NCI-H1048 (cell line): ENCODE measurements at regions not wholly inside any gene's neighbourhood (a gene's known extent, or its start where the extent isn't known, plus 50 kb on each side); places are given as distances from the start of the nearest gene placed in this dataset.

ENCODE experiments used
- DNase-seq: peaks from one replicate; lab custom pipeline; 2025; lab: John Stamatoyannopoulos, UW

DNA sequence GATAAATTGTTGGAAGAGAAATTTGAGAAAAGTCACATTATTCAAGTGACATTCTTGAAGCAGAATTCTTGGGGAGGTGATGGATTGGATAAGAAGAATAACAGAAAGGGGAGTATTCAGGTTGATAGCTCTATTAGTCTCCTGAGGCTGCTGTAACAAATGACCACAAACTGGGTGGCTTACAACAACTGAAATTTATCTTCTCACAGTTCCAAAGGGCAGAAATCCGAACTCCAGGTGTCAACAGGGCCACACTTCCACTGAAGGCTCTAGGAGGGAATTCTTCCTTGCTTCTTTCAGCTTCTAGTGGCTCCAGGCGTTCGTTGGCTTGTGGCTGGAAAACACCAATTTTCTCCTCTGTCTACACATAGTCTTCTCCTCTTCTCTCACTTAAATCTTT is 99.8 kb downstream of the TES start:
- no peak for DNase-seq

DNA sequence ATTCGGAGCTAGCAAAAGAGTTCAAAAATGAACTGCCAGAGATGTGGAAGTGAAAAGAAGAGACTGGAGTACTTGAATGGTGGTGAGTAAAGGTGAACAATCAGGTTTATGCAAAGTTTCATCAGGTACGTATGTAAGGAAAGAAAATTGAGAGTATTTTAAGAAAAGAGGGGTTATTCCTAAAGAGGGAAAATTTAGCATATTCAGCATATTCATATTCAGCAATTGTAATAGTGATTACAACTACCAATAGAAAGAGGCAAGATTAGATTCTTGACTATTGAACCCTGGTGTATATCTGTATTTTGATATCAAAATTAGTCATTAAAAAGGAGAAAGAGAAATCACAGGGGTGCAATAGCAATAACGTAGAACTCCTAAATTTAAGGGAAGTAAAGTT is 100.9 kb downstream of the TES start:
- DNase-seq = no peak

DNA sequence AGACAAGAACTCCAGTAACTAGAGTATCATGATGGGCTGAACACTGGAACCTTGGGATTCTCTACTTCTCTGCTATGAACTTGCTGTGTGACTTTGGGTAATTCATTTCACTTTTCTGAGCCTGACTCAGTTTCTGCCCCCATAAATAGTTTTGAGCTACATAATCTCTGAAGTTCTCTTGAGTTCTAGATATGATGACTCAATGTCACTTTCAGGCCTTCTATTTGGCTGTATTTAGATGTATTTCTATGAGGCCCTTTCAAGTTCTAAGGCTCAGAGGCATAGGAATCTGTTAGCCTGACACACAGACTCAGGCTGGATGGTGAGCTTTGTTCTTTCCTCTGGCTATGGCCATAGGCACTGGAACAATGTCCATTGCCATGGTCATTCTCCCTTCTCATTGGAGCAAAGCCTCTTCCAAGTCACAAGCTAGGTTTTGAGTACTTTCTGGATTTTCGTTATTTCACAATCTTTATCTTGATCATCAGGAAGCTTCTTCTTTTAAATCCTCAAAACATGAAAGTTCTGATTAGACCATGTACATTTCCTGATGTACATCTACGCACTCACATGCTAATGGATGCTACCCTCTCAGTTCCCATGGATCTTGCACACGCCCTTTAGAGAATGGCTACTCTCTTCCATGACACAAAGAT is 101.6 kb downstream of the TES start:
- DNase-seq = no peak

DNA sequence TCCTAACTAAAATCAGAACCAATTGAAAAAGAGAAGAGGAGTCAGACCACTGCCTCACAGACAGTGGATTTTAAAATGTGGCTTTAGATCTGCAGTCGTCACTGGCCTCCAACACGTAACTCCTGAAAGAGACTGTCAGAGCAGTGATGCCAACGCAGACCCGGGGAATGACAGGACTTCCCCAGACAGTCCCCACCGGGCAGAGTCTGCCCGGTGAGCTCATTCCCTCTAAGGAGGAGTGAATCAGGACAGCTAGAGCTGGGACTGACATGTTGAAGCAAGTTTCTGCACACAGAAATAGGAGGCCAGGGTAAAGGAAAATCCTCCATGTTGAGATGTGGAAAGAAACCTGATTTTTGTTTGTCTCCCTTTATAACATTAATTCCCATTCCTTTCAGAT is 105.0 kb downstream of the TES start:
- no peak for DNase-seq

DNA sequence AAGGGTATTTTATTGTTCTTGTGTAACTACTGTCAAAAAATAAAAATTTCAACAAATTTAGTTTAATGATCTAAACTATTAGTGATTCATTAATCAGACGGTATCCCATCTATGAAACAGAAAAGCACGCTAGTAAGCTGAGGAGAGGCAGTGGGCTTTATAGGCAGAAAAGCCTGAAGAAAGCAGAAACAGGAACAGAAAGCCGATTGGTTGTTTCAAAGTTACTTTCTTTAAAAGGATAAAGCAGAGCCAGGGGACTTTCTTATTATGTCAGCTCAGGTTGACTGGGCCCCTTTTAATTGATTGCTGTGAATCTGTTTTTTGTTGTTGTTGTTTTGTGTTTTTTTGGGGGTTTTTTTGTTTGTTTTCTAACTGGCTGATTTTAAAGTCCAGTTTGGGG is 105.5 kb downstream of the TES start:
- DNase-seq = no peak

DNA sequence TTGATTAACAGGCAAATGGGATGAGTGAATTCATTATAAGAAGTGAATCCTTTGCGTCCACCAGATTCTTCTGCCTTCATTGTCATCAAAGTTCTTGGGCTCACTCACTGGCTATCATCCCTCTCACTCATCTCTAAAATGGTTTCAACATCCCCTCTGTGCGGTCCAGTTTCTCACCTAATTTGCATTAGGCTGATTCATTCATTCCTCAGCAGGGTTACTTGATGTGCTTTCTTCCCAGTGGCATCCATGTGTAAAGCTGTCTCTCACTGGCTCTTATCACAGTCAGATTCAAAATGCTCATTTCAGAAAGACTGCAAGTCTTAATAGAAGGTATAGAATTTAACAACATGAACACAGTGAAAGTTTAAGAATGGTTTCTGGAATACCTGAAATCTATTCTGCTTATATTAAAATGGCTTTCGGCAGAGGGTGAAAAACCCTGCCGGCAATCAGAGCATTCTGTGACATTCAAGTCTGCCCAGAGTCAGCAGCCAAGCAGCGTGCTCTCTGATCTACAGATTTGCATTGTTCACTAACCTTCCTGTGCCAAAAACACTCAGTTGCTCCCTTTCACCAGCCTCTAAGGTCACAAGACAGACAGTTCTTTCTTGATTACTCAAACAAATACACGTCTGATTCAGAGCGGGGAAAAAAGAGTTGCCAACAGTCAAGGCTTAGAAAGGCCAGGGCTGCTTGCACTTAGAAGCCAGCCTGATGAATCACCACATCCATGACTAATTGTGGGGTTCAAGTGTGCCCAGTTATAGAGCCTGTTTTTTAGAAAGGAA is 106.7 kb downstream of the TES start:
- DNase-seq = no peak

DNA sequence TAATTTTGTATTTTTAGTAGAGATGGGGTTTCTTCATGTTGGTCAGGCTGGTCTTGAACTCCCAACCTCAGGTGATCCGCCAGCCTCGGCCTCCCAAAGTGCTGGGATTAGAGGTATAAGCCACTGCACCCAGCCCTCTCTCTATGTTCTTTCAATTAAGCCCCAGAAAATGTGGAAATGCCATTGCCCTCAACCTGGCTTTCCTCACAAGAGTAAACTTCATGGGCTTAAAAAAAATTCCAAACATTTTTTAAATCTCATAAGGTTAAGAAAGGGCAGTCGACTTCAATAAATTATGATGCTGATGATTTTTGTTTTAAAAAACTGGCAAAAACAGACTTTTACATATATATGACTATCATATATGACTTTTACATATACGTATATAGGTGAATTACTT is 107.6 kb downstream of the TES start:
- DNase-seq = no peak

DNA sequence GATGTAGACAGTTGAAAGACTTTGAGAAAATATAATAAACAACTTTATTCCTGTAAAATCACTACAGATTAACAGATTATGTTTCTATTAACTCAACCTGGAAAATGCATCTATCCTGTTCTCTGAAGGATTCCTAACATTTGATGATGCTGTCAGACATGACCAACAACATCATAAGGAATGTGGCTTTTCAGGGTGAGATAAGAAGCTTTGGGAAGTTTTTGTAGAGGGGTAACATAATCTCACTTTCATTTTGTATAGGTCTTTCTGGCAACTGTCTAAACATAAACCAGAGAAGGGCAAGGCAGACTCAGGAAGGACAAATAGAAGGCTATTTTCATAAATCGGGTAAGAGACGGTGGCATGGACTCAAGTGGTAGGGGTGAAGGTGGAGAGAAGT is 112.2 kb downstream of the TES start:
- no peak for DNase-seq

DNA sequence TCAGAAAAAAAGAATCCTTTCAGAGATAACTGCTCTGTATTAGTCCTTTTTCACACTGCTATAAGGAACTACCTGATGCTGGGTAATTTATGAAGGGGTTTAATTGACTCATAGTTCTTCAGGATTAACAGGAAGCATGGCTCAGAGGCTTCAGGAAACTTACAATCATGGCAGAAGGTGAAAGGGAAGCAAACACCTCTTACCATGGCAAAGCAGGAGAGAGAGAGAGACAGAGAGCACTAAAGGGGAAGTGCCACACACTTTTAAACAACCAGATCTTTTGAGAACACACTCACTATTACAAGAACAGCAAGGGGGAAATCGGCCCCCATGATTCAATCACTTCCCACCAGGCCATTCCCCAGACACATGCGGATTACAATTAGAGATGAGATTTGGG is 114.2 kb downstream of the TES start:
- DNase-seq = no peak

DNA sequence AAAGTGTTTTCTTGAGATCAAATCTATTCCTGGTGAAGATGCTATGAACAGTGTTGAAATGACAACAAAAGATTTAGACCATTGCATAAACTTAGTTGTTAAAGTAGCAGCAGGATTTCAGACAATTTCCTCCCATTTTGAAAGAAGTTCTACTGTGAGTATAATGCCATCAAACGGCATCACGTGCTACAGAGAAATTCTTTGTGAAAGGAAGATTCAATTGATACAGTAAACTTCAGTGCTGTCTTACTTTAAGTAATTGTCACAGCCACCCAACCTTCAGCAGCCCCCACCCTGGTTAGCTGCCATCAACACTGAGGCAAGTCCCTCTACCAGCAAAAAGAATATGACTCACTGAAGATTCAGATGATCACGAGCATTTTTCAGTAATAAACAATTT is 115.2 kb downstream of the TES start:
- DNase-seq = no peak

DNA sequence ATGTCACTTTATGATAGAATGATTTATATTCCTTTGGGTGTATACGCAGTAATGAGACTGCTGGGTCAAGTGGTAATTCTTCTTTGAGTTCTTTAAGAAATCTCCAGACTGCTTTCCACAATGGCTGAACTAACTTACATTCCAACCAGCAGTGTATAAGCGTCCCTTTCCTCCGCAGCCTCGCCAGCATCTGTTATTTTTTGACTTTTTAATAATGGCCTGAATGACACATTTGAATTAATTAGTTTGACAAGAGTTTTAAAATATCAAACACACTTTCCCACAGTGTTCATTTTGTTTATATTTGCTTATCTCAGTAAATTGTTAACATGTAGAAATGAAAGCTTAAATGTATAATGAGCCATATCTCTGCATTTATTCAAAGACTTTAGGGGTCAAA is 116.8 kb downstream of the TES start:
- no peak for DNase-seq

DNA sequence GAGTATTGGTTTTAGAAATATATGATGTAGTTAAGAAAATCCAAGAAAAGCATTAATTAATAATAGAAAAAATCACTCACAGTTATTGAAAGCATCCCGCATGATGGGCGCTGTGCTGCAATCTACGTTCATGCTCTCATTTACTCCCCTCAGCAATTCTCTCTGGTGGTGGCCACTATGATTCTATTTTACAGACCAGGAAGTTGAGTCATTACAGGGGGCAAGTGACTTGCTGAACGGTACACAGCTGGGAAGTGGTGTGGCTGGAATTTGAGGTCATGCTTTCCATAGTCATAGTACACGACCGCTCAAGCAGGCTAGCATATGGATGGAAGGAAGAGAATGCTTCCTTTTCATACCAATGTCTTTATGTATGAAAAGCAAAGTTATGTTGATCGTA is 117.4 kb downstream of the TES start:
- no peak for DNase-seq

DNA sequence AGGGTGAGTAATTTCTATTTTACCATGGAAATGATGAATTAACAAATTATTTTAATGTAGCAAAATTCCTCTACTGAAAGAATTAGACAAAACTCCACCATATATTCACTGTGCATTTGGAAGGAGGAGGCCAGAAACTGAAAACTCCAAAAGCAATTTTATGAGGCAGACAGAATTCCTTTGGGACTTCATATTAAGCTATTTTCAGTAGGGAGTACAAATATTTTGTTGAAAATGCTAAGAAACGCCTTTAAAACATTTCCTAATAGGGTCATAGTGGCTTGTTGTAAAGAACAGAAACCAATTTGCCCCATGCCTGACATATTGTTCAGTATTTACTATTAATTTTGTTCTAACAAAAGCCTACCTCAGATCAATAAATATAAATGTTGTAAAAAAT is 117.8 kb downstream of the TES start:
- no peak for DNase-seq

DNA sequence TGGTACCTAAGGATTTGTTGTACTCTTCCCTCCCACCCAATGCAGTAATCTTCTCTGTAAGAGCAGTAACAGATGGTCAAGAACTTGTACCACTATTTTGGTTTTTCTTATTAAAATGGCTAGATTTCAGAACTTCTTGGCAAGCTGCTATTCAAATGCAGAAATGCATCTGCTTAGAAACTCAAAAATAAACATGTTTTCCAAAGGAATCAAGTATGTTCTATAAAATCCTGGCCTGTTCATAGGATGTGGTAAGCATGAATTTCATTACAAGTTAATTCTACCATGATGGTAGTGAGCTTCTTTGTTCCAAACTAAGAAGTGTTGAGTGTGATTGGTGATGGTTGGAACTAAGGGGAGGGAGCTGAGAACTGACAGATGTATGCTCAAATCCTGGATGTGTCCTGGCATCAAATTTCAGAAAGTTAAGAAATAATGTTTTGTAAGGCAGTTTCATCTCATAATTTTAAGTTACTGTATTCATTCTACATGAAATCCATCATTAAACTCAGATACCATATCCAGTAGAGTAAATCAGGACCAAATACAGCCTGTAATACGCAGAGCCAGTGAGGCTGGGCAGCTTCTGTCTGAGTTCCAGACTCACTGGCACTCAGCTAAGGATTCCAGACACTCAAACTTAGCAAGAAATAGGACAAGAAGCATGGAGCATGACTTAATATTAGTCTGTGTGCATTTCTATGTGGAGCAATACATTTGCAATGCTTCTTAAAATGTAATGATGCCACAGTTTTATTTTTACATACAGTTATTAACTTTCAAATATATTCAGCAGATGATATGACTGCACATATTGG is 119.6 kb downstream of the TES start:
- no peak for DNase-seq

DNA sequence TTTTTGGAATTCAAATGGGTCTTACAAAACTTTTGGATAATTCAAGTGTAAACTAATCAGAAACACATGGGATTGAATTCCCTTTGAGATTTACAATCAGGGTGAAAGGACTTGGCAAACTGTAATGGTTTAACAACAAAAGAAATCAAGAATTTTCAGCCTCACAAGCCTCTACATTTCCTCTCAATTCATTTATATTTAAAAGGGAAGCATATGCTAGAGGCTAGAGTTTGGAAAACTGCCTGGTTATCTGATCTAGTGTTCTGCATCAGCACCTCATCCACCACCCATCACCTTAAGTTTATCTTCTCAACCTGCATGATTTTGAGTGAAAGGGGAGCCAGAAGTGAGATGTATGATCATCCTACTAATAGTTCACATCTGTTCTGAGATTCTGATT is 120.7 kb downstream of the TES start:
- DNase-seq = no peak

DNA sequence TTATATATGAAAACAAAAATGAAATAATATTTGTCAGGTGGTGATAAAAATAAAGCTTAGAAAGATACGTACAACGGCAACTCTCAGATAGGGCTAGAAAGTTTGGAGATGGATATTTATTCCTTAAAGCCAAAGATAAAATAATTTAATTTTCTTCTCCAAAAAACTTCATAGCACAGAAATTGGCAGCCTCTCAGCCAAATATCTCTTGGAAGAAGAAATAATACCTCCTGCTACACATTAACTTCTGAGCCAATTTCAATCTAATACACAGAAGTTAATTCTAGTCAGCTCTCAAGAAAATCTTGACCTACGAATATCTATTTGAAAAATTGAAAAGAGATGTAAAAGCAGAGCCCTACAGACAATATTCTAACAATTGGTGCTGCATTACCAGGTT is 122.4 kb downstream of the TES start:
- no peak for DNase-seq

DNA sequence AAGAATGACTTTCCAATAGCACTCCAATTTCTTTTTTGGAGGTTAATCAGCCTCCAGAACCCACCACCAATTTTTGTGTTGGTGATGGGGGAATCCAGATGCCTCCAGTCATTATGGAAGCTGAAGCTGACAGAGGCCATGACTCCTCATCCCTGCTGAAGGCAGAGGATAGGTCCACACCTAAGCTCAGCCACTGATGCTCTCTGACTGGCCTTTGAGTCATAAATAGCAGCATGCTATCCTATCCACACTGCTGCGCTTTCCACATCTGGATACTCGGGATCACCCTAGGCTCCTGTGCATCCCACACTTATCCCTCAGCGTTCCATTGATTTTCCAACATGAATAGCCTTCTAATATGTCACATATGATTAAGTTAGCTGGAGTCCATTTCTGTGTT is 124.2 kb downstream of the TES start:
- no peak for DNase-seq

DNA sequence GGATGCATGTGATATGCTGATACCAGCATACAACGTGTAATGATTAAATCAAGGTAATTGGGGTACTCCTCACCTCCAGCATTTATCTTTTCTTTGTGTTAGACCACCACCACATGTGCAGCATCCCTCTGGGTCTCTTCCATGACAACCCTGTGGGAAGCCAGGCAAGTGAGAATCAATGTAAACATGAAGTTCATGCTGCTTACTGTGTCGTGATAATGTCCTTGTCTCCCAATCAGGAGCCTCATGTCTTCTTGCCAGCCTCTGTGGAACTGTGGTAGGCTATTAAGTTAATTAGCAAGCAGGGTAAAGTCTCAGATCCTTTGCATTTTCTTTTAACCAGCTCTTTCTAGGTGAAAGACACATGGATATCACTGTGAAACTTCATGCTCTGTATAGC is 126.7 kb downstream of the TES start:
- no peak for DNase-seq

DNA sequence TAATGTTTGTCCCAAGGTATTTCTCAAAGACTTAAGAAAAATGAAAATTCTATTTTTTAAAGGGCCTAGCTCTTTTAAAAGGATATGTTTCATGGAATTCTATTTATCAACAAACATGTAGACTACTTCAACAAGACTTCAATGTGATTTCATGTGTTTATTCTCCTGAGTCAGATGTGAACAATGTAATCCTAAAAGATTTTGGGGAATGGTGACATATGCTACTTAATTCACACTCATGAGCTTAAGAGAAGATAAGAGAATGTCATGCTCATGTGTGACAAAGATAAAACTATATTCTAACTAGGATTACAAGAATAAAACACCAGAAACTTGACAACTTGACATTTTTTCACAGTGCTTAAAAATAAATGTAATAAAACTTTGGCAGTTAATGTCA is 127.5 kb downstream of the TES start:
- DNase-seq = no peak

DNA sequence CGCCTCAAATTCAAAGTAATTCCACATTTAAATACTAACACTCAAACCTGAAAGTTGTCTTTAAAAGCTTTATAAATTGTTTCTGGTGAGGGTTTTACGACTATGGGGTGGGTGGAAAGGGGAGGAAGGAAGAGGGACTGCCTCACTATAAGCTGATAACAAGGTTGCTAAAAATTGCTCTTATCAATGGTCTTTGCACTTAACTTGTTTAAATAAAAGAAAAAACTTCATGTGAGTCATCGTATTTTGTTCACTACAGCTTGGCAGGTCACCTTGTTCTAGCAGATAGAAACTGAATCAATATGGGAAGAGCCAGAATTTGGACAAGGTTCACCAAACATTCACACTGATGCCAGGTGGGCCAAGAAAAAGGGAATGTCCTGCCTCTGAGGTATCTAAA is 129.2 kb downstream of the TES start:
- no peak for DNase-seq

DNA sequence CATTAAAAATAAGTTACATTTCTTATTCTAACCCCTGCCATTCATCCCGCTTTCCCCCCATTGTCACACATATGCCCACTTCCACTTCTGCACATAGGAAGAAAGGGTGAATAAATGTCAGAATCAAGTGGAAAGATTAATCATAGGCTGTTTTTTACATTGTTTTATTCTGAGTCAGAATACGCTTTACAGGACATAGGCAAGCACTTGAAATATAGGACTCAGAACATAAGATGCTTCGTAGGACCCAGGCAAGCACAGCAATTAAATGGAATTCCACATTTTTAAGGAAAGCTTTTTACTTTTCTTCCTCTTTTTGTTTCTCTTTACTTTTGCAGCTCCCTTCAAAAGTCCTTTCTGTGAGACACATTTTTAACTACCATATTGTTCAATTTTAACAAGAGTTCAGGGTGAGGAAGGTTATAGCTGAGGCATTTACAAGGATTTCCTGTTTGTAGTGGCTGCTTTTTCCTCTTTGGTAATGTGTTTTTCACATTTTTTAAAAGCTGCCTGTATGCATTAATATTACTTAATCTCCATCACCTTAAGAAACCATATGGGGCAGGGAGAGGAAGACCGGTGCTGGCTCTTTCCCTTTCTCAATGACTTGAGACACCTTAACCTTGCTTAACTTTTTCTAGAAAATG is 130.0 kb downstream of the TES start:
- no peak for DNase-seq
